D721Med (cell line): ENCODE measurements at regions not wholly inside any gene's neighbourhood (a gene's known extent, or its start where the extent isn't known, plus 50 kb on each side); places are given as distances from the start of the nearest gene placed in this dataset.

Experiments
- DNase-seq: peaks from one replicate; pipeline ENCODE4 v3.0.0; 2011; ENCODE audit warnings: low spot score; ENCODE audit not compliant: insufficient read length
- FAIRE-seq: peaks from 2 replicates; lab custom pipeline; 2011; peaks lifted over from hg19 to GRCh38; lab: Jason Lieb, UNC
- TF ChIP-seq, protein P1 (sequence below): IDR thresholded peaks from 2 replicates; pipeline ENCODE4 v1.5.1; 2012; ENCODE audit warnings: mild to moderate bottlenecking, control low read depth; ENCODE audit not compliant: insufficient read depth; ENCODE audit errors: missing control alignments

DNA sequence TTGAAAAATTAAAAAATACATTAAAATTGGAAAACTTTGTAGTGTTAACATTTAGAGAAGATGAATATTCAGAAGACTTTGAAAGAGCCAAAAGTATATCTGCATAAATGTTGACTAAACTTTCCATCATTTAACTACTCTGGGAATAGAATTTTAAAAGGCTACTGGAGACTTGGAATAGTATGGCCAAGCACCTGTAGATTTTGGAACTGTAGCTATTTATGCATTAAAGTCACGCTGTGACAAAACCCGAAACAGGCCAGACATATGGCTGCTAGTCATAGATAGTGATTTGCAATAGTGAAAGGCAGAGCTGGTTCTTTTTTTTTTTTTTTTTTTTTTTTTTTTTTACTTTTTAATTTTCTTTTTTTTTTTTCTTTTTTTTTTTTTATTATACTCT, 396.0 kb downstream of the SOCS6 start:
- TF ChIP-seq, protein P1, sequence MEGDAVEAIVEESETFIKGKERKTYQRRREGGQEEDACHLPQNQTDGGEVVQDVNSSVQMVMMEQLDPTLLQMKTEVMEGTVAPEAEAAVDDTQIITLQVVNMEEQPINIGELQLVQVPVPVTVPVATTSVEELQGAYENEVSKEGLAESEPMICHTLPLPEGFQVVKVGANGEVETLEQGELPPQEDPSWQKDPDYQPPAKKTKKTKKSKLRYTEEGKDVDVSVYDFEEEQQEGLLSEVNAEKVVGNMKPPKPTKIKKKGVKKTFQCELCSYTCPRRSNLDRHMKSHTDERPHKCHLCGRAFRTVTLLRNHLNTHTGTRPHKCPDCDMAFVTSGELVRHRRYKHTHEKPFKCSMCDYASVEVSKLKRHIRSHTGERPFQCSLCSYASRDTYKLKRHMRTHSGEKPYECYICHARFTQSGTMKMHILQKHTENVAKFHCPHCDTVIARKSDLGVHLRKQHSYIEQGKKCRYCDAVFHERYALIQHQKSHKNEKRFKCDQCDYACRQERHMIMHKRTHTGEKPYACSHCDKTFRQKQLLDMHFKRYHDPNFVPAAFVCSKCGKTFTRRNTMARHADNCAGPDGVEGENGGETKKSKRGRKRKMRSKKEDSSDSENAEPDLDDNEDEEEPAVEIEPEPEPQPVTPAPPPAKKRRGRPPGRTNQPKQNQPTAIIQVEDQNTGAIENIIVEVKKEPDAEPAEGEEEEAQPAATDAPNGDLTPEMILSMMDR: no peak
- no peak for FAIRE-seq
- DNase-seq: no peak

DNA sequence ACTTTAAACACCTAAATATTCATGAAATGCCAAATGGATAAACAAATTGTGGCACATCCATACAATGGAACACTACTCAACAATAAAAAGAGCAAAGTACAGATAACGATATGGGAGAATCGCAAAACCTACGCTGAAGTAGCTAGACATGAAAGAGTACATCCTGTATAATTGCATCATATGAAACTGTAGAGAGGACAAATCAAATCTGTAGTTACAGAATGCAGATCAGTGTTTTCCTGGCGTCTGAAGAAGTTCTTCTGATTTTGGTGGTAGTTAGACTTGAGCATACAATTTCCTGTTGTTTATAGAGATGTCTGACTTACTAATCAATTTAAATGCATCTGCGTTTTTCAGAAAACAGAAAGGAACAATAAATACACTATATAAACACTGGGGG, 394.4 kb downstream of the SOCS6 start:
- TF ChIP-seq, protein P1: no peak
- FAIRE-seq: peak; percentile 92
- DNase-seq: no peak

DNA sequence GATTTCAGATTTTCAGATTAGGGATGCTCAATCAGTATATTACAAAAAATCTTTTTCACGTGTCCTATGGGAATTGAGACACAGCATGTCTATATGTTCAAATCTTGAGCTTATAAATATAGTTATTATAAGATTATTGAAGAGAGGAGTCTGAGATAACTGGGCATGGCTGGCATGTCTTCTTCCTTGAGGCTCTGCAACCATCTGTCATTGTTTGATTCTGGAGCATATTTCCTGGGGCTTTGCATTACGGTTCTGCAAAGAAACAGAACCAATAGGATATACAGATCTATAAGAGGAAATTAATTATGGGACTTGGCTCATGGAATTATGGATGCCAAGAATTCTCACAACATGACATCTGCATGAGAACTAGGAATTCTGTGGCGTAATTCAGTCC, 386.1 kb downstream of the SOCS6 start:
- FAIRE-seq: no peak

DNA sequence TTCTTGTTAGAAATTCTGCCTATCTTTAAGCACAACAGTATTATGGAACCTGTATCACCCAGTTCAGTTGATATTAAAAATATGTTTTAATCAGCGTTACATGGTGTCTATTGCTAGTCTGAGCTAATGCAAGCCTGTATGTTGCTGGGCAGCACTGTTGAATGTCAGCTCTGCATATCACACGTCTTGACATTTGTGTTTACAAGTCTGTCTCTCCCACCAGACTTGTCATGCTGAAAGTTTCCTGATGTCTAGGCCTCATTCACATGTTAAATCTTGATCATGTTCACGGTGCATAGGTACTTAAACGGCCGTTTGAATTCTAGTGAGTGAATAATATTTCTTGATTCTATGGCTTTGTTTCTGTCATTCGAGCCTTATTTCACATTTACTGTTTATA, 385.0 kb downstream of the SOCS6 start:
- FAIRE-seq (peak; percentile 95), DNase-seq (no peak)
- TF ChIP-seq, protein P1: no peak

More for the DNA sequence above, 386.1 kb downstream of the SOCS6 start:
- no peak for DNase-seq
- TF ChIP-seq, protein P1: no peak

DNA sequence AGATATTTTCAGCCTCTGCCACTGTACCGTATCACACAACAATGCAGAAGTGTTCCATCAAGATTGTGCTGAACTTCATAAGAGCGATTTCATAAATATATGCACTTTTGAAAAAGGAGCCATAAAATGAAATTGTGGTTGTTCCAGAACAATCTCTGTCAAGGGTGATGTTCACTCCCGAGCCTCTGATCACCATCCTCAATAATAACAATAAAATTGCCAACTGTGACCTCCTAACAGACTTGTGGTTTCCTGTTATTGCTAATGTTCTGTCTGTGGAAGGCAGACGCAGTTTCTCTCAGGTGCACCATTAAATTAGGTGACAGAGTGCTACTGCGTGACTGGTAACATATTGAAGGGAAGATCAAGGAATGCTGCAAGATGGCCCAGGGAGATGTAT, 383.7 kb downstream of the SOCS6 start:
- TF ChIP-seq, protein P1: no peak
- no peak for DNase-seq
- no peak for FAIRE-seq

DNA sequence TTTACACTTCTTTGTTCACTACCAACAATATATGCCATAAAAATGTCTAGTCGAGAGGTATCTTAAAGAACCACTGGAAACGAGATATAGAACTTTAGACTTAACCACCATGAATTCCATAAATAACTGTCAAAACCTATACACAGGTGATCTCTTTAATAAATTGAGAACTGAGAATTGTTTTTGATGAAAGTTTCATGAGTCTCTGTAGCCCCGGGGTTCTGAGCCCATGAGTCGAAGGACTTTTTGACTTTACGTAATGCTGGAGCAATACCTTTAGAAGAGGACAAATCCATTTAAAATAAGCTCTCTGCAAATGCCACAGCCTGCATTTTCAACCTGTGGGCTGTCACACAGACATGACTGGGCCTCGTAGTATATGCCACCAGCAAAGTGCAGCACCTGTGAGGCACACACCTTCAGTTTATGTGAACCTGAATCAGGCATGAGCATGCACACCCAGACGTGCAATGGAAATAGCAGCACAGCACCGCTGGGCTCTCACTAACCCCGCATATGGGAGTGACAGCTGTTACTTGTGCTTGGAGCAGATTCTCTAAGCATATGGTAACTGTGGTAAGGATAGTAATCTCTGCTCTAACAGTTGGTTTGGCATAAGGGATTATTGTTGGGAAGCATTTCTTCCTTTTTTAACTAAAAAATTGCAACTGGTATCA, 383.2 kb downstream of the SOCS6 start:
- TF ChIP-seq, protein P1: no peak
- no peak for DNase-seq

DNA sequence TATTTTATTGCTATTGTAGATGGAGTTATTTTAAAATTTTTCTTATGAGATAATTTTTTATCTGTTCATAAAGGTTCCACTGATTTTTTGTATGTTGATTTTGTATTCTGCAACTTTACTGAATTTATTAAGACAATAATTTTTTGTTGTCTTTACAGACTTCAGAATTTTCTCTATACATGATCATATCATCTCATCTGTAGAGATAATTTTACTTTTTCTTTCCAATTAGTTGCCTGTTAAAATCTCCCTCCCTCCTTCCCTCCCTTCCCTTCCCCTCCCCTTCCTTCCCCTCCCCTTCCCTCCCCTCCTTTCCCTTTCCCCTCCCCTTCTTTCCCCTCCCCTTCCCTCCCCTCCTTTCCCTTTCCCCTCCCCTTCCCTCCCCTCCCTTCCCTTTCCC, 378.1 kb downstream of the SOCS6 start:
- TF ChIP-seq, protein P1: no peak
- DNase-seq: no peak
- peak; percentile 82 for FAIRE-seq

More for the DNA sequence above, 383.2 kb downstream of the SOCS6 start:
- no peak for FAIRE-seq
